NCI-H1694 (cell line): ENCODE measurements at regions not wholly inside any gene's neighbourhood (a gene's known extent, or its start where the extent isn't known, plus 50 kb on each side); places are given as distances from the start of the nearest gene placed in this dataset.

Source experiments
- DNase-seq: peaks from one replicate; lab custom pipeline; 2025; lab: John Stamatoyannopoulos, UW

DNA sequence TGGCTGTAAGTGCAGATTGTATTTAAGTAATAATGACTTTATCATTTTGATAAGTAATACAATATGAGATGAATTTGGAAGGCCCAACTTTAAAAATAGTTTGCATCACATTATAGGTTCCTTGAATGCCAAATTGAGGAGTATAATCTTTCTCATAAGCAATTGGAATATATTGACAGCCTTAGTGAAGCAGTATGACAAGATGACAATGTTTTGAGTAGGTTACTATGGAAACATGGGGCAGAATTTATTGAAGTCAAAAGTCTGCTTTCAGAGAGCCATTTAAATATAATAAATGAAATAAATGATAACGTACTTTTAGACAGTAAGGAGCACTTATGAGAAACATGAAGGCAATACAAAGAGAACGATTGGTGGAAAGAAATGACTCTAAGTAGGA is 776.4 kb downstream of the TECRL start:
- no peak for DNase-seq

DNA sequence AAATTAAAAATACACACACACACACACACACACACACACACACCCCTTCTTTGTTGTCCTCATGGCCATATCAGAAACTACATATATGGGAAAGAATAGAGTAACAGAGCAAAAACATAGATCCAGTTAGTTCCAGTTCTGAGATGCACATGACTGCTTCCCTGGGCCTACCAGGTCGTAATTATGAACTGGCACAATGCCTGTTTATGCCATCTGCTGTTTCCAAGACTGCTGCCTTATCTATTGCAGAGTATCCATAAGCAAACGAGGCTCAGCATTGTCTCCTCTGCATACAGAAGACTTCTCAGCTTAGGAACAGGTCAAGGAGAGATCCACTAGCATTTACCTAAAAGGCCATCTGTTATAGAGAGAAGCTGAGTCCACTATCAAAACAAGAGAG is 789.0 kb downstream of the TECRL start:
- peak; percentile 98 for DNase-seq

DNA sequence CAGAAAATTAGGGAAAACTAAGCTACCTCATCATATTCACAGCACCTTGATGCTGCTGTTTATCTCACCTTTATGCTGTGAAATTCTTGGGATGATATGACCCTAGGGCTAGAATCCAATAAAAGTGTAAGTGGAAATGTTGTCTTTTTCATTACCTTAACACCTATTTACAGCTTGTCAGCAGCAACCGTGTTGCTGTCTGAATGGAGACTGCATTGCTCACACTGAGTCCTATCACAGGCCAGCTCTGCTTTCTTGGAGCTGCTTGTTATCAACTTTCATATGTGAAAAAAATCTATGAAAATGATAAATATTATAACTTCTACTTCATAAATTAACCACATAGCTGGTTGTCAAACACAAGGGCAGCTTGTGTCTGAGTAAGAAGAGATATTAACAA is 789.5 kb downstream of the TECRL start:
- DNase-seq: no peak

DNA sequence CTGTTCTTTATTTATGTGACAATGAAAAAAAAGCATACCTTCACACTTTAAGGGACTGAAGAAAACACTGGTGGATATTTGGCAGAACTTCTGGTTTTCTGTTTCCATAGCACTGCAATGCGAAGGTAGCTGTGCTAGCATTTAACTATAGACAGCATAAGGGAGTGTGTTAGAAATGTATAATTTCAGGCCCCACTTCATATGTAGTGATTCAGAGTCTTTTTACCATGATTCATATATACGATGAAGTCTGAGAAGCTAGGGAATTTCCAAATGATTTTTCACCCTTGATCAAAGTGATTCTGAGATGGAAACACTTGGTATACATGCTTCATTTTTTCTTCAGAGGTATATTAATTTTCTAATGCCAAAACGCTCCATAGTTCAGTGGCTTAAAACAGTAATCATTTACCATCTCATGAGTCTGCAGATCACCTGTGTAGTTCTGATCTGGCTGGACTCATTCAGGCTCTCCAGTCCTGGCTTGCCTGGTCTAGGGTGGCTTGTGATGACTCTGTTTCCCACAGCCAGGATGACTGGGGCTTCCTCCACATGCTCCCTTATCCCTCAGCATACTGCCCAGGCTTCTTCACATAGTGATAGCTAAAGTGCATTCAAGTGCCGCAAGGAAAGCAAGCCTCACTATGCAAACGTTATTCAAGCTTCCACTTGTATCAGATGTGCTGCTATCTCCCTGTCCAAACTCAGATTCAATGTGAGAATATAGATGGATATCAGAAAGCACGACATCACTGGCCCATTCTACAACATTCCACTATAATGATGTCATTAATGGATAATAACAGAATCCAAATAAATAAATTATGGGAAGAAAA is 790.1 kb downstream of the TECRL start:
- peak; percentile 23 for DNase-seq

DNA sequence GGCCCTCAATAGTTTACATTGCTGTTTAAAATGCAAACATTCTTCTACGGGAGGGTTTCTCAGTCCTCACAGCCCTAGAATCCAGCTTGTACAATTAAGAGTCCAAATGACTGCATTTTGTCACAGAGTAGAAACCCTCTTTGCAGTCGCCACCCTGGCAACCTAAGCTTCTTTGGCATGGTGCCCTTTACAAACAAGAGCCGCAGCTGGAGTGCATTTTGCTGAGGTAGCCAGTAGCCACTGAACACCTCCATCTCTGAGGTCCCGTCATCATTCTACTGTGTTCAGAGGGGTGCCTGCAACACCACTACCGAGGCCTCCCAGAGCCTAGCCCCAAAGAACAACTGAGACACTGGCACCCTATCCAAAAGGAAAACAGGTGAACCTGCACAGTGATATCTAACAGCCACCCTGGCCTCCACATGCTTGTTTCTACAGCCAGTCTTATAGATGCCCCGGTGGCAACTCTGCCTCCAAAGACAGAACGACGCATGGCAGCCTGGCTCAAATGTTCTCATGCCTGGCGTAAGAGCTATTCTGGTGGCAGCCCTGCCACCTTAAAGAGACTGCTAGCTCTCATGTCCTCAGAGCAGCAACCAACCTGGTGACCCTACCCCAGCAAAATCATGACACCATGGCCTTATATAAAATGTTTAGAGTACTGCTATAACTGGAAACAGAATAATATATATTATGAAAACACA is 801.9 kb downstream of the TECRL start:
- no peak for DNase-seq

GRCh38 chr4:63589796-63590195 is 819.5 kb downstream of the TECRL start:
- no peak for DNase-seq

DNA sequence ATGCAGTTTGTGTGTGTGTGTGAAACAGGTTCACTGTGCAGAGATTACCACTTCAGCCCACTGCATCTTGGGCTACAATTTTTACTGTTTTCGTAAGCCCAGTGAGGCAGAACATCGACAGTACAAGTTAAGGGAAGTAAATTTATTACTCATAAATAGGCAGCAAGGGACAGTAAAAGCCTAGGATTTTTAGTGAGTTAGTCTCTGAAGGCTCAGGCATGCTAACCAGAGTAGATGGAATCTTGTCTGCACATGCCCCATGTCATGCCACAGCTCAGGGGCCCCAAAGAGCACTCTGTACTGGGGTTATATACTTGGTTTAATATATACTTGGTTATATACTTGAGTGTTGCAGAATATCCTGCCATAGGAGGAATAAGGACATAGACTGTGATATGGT is 825.7 kb downstream of the TECRL start:
- DNase-seq: no peak

DNA sequence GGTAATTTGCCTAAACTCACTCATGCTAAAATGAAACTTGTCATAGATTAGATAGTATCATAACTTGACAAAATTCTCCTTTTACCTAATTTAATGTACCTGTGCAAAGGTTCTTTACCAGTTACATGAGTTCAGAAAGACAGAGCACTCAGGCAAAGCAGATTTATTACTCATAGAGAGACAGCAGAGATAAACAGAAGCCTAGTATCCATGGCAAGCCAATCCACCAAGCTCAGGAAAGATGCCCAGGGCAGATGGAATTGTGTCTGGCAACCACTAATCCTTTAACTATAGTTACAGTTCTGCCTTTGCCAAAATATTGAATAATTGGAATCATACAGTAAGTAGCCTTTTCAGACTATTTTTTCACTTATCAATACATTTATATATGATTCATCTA is 826.2 kb downstream of the TECRL start:
- DNase-seq: no peak

DNA sequence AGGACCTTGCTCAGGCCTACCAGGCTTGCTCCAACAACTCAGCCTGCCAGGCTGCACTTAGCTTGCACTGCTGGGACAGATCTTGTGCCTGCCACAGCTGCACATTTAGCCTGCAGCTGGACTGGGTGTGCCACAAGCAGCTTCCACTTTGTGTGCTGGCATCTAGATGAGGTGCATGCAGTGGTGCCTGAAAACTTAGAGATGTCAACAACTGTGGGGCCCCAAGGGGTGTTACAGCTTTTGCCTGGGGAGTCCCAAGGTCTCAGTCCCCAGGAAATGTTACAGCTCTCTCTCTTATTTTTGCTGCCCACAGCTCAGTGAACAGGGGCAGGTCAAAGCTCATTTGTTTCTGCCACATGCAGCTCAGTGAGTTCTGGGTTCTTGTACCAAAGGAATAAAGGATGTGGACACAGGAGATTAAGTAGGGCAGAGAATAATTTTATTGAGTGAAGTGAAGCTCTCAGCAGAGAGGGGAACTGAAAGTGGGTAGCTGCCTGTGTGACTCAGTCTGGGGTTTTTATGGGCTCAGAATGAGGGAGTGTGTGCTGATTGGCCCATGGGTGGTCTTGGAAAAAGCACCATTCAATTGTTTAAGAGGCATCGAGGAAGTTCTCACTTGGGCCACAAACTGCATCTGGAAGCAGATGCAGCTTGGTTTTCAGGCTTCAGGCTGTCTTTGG is 828.3 kb downstream of the TECRL start:
- no peak for DNase-seq

- DNase-seq: no peak
These were observed 830.9 kb downstream of the TECRL start for GRCh38 chr4:63578383-63578782.

GRCh38 chr4:63566658-63567057 is 842.6 kb downstream of the TECRL start:
- DNase-seq: no peak

DNA sequence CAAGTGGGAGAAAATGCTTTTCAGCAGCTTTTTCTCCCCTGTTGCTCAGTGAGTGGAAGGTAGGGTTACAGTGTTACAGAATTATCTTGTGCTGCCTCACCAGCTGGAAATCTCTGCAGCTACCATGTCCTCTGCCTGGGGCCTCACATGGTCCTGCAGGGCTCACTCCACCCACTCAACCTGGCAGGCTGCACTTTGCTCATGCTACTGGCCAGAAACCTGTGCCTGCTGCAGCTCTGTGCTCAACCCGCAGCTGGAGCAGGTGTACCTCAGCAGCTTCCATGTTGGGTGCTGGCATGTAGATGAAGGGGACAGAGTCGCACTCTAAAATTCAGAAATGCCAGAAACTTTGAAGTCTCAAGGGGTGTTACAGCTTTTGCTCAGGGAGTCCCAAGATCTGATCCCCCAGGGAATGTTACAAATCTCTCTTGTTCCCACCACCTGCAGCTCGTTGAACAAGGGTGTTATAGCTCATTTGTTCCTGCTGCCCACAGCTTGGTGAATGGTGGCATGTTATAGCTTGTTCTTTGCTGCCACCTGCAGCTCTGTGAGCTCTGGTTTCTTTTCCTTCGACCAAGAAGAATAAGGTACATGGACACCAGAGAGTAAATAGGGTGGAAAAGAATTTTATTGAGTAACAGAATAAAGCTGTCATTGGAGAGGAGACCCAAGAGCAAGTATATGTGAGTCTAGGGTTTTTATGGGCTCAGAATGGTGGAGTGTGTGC is 845.8 kb downstream of the TECRL start:
- DNase-seq: no peak

GRCh38 chr4:63558709-63559108 is 850.5 kb downstream of the TECRL start:
- no peak for DNase-seq

- DNase-seq: no peak
These were observed 852.9 kb downstream of the TECRL start for GRCh38 chr4:63556332-63556731.

DNA sequence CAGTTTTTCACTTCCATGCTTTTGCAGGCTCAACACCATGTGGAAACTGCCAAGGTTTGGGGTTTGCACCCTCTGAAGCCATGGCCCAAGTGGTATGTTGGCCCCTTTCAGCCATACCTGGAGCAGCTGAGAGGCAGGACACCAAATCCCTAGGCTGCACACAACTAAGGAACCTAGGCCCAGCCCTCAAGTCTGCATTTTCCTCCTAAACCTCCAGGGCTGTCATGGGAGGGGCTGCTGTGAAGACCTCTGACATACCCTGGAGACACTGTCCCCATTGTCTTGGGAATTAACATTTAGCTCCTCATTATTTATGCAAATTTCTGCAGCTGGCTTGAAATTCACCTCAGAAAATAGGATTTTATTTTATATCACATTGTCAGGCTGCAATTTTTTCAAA is 856.1 kb downstream of the TECRL start:
- no peak for DNase-seq

DNA sequence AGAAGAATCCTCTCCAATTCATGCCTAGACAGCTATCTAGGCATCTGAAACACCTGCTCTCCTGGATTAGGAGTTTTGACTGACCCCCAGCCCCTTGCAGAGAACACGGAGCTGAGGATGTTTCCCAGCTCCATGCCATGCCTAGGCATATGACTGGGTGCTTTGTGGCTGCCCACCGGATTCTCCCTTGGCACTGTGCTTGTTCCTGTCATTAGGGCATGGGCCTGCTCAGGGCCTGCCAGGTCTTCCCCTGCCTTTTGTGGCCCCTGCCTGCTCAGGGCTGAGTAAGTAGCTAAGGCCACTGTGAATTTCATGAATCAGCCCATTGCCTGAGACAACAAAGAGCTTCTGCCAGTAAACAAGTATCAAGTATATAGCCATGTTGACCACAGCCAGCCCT is 867.4 kb downstream of the TECRL start:
- DNase-seq: no peak

DNA sequence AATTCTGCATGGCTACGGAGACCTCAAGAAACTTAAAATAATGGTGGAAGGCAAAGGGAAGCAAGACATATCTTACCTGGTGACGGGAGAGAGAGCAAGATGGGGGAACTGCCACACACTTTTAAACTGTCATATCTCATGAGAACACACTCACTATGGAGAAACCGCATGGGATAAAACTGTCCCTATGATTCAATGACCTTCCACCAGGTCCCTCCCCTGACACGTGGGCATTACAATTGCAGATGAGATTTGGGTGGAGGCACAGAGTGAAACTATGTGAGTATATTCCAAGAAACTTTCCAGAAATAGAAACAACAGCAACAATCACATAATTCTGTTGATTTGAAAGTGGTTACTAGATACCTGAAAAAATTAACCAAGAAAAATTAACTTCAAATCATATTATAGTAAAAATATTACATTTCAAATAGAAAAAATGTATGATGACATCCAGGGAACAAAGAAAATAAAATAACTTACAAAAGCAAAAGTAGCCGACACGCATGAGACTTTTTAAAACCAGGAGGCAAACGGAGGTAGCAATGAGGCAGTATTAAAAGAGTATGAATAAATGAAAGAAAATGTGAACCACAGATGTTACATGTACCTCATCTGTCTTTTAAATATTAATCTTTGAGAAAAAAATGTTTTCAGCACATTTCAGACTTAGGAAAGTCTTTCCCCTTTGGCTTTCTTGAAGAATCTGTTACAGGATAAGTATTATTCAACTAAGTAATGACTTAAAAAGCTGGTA is 879.5 kb downstream of the TECRL start:
- DNase-seq: no peak

- peak; percentile 4 for DNase-seq
These were observed 880.8 kb downstream of the TECRL start for GRCh38 chr4:63528256-63528991.

DNA sequence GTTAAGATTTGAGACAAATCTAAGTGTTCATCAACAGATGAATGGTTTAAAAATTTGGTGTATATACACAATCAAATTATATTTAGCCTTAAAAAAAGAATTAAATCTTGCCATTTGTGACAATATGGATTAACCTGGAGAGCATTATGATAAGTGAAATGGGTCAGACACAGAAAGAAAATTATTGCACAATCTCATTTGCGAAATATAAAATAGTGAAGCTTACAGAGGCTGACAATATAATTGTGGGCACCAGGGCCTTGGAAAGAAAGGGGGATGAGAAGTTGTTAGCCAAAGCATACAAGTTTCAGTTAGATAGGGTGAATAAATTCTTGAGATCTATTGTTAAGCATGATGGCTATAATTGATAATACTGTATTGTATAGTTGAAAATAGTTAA is 883.0 kb downstream of the TECRL start:
- DNase-seq: no peak

DNA sequence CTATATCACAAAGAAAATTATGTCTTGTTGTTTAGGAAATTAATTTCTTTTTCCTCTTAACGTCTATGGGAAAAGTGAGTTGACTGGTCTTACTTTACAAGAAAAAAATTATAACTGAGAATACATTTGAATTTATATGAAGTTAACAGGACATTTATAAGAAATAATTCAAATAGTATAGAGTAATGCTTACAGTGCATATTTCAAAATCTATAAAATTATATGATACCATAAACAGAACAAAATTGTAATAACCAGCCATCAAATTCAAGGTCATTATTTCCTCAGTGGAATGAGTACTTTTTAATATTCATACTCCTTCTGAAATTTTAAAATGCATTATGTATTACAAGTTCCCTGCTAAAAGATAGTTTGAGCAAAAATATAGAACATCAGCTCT is 884.5 kb downstream of the TECRL start:
- no peak for DNase-seq
